ENCODE measurements at regions not wholly inside any gene's neighbourhood (a gene's known extent, or its start where the extent isn't known, plus 50 kb on each side); places are given as distances from the start of the nearest gene placed in this dataset.

- TF ChIP-seq USF1 (IDR thresholded peaks at IDR 0.05; ENCODE audit: borderline replicate concordance, low read depth): no peak
- no peak for TF ChIP-seq ELF1 (IDR thresholded peaks at IDR 0.05)
- no peak for TF ChIP-seq GATA2 (CRISPR knock-in tag; IDR thresholded peaks at IDR 0.05)
- TF ChIP-seq, protein P1, sequence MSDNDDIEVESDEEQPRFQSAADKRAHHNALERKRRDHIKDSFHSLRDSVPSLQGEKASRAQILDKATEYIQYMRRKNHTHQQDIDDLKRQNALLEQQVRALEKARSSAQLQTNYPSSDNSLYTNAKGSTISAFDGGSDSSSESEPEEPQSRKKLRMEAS (IDR thresholded peaks at IDR 0.05; ENCODE audit: low read depth): no peak
- TF ChIP-seq, protein P2, sequence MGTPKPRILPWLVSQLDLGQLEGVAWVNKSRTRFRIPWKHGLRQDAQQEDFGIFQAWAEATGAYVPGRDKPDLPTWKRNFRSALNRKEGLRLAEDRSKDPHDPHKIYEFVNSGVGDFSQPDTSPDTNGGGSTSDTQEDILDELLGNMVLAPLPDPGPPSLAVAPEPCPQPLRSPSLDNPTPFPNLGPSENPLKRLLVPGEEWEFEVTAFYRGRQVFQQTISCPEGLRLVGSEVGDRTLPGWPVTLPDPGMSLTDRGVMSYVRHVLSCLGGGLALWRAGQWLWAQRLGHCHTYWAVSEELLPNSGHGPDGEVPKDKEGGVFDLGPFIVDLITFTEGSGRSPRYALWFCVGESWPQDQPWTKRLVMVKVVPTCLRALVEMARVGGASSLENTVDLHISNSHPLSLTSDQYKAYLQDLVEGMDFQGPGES (IDR thresholded peaks at IDR 0.05; ENCODE audit: low read depth, low read length): no peak
- TF ChIP-seq GABPA (IDR thresholded peaks at IDR 0.05; ENCODE audit: low read depth): no peak
- TF ChIP-seq SIN3A (IDR thresholded peaks at IDR 0.05; ENCODE audit: borderline replicate concordance, low read depth, low read length): no peak
- TF ChIP-seq JUND (IDR thresholded peaks at IDR 0.05): no peak
- no peak for TF ChIP-seq RFX5 (IDR thresholded peaks at IDR 0.05; ENCODE audit: low read length)
Observed at GRCh38 chr9:7375013-7375511, 424.5 kb downstream of the DMAC1 start (continued).

DNA sequence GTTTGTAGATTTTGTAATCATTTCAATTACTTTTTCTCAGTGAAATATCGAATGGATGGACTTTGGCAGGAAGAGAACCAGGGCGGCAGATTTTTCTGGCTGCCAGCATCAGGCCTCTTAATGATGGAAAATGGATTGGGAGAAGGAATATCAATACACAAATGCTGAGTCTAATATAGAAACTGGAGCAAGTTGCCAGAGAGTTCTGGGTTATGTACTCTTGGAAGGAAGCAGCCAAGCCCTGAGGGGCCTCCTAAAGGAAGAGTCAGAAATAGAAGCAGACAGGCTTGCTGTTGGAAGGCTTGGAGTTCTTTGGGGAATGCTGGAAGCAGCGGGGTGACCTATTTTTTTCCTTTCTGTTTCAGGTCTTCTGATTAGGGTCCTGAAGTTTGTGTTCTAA is 428.6 kb downstream of the DMAC1 start:
- POLR2A ChIA-PET: no interaction called here
- peaks cover 3% of the 10 kb centered on the region for H3F3A ChIP-seq (replicated peaks; ENCODE audit: insufficient read depth)
- no peak overlapping the region for H3K27ac ChIP-seq (ENCODE audit: low read depth in 2 of 2, low read length in 1 of 2)

More for the DNA sequence above, 428.6 kb downstream of the DMAC1 start:
- no peak overlapping the region for H3K4me3 ChIP-seq (ENCODE audit: low read depth in 2 of 2, low read length in 1 of 2)
- TF ChIP-seq, protein P3, sequence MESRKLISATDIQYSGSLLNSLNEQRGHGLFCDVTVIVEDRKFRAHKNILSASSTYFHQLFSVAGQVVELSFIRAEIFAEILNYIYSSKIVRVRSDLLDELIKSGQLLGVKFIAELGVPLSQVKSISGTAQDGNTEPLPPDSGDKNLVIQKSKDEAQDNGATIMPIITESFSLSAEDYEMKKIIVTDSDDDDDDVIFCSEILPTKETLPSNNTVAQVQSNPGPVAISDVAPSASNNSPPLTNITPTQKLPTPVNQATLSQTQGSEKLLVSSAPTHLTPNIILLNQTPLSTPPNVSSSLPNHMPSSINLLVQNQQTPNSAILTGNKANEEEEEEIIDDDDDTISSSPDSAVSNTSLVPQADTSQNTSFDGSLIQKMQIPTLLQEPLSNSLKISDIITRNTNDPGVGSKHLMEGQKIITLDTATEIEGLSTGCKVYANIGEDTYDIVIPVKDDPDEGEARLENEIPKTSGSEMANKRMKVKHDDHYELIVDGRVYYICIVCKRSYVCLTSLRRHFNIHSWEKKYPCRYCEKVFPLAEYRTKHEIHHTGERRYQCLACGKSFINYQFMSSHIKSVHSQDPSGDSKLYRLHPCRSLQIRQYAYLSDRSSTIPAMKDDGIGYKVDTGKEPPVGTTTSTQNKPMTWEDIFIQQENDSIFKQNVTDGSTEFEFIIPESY (IDR thresholded peaks at IDR 0.05; ENCODE audit: borderline replicate concordance, low read depth): no peak
- no peak for TF ChIP-seq JUND (IDR thresholded peaks at IDR 0.05)
- no peak for TF ChIP-seq YY1 (IDR thresholded peaks at IDR 0.05; ENCODE audit: low read depth)
- no peak for TF ChIP-seq TEAD4 (IDR thresholded peaks at IDR 0.05; ENCODE audit: borderline replicate concordance, insufficient read depth)
- no peak for TF ChIP-seq ELF1 (IDR thresholded peaks at IDR 0.05)
- no peak for TF ChIP-seq CHD2 (IDR thresholded peaks at IDR 0.05; ENCODE audit: low read length, partially characterized antibody)
- TF ChIP-seq NRF1 (IDR thresholded peaks at IDR 0.05; ENCODE audit: low read depth, low read length): no peak
- TF ChIP-seq, protein P4, sequence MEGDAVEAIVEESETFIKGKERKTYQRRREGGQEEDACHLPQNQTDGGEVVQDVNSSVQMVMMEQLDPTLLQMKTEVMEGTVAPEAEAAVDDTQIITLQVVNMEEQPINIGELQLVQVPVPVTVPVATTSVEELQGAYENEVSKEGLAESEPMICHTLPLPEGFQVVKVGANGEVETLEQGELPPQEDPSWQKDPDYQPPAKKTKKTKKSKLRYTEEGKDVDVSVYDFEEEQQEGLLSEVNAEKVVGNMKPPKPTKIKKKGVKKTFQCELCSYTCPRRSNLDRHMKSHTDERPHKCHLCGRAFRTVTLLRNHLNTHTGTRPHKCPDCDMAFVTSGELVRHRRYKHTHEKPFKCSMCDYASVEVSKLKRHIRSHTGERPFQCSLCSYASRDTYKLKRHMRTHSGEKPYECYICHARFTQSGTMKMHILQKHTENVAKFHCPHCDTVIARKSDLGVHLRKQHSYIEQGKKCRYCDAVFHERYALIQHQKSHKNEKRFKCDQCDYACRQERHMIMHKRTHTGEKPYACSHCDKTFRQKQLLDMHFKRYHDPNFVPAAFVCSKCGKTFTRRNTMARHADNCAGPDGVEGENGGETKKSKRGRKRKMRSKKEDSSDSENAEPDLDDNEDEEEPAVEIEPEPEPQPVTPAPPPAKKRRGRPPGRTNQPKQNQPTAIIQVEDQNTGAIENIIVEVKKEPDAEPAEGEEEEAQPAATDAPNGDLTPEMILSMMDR (IDR thresholded peaks at IDR 0.05): no peak
- TF ChIP-seq, protein P5, sequence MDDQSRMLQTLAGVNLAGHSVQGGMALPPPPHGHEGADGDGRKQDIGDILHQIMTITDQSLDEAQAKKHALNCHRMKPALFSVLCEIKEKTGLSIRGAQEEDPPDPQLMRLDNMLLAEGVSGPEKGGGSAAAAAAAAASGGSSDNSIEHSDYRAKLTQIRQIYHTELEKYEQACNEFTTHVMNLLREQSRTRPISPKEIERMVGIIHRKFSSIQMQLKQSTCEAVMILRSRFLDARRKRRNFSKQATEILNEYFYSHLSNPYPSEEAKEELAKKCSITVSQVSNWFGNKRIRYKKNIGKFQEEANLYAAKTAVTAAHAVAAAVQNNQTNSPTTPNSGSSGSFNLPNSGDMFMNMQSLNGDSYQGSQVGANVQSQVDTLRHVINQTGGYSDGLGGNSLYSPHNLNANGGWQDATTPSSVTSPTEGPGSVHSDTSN (IDR thresholded peaks at IDR 0.05): no peak
- TF ChIP-seq GABPA (IDR thresholded peaks at IDR 0.05; ENCODE audit: low read depth): no peak
- TF ChIP-seq RCOR1 (IDR thresholded peaks at IDR 0.05; ENCODE audit: low read length): no peak
- TF ChIP-seq EP300 (IDR thresholded peaks at IDR 0.05; ENCODE audit: borderline replicate concordance in 1 of 2, low read depth in 1 of 2, low read length in 1 of 2): no peak
- no peak overlapping the region for H3K4me2 ChIP-seq
- 78% methylated on average over 3 of the region's 3 CpGs for WGBS (ENCODE audit: low lambda C conversion rate)
- no peak for DNase-seq
- no peak overlapping the region for H3K9ac ChIP-seq
- peaks cover 3 to 17% of the 10 kb centered on the region in 2 experiments for H3K4me1 ChIP-seq (ENCODE audit: control insufficient read depth in 1 of 2, insufficient read depth in 2 of 2, low read depth in 1 of 2, low read length in 1 of 2)
- H2AFZ ChIP-seq (ENCODE audit: low read depth): no peak overlapping the region
- H3K27me3 ChIP-seq (ENCODE audit: insufficient read depth): no peaks in the 10 kb centered on the region
- no peaks in the 10 kb centered on the region for H3K9me3 ChIP-seq
- no peaks in the 10 kb centered on the region for H4K20me1 ChIP-seq (ENCODE audit: insufficient read depth)
- H3K79me2 ChIP-seq (ENCODE audit: insufficient read depth): no peaks in the 10 kb centered on the region
- H3K9me2 ChIP-seq: no peaks in the 10 kb centered on the region
- CTCF ChIA-PET: no interaction called here
- H3K36me3 ChIP-seq (replicated peaks in 1 of 2; ENCODE audit: control insufficient read depth in 1 of 2, insufficient read depth in 2 of 2, low read length in 1 of 2): no peaks in the 10 kb centered on the region

All from SK-N-SH (cell line).